ENCODE measurements at regions not wholly inside any gene's neighbourhood (a gene's known extent, or its start where the extent isn't known, plus 50 kb on each side); places are given as distances from the start of the nearest gene placed in this dataset.

- no peaks in the 10 kb centered on the region for H3K27me3 Mint-ChIP-seq
- no peak overlapping the region for H3K4me3 Mint-ChIP-seq
- no peaks in the 10 kb centered on the region for H3K9me3 Mint-ChIP-seq (ENCODE audit: low read depth)
- no peak overlapping the region for H3K27ac Mint-ChIP-seq
- no peaks in the 10 kb centered on the region for H3K36me3 Mint-ChIP-seq
- no peaks in the 10 kb centered on the region for H3K4me1 Mint-ChIP-seq (ENCODE audit: low read depth)
Observed at GRCh38 chr2:146623771-146624170, 1221.1 kb upstream of the ACVR2A start.

- no peaks in the 10 kb centered on the region for H3K9me3 Mint-ChIP-seq (ENCODE audit: low read depth)
- H3K36me3 Mint-ChIP-seq: no peaks in the 10 kb centered on the region
- H3K4me3 Mint-ChIP-seq: no peak overlapping the region
- no peak overlapping the region for H3K27ac Mint-ChIP-seq
- H3K27me3 Mint-ChIP-seq: no peaks in the 10 kb centered on the region
- no peaks in the 10 kb centered on the region for H3K4me1 Mint-ChIP-seq (ENCODE audit: low read depth)
Observed at GRCh38 chr2:146621656-146622055, 1223.2 kb upstream of the ACVR2A start.

- Mint-ChIP-seq H3K9me3 (ENCODE audit: low read depth) (peaks cover 11% of the 10 kb centered on the region), H3K4me3 (no peak overlapping the region), H3K27me3 (no peaks in the 10 kb centered on the region), H3K27ac (no peak overlapping the region), H3K4me1 (ENCODE audit: low read depth) (no peaks in the 10 kb centered on the region), H3K36me3 (no peaks in the 10 kb centered on the region)
Observed at GRCh38 chr2:146615778-146616177, 1229.1 kb upstream of the ACVR2A start.

- H3K4me3 Mint-ChIP-seq: no peak overlapping the region
- no peaks in the 10 kb centered on the region for H3K36me3 Mint-ChIP-seq
- no peaks in the 10 kb centered on the region for H3K27me3 Mint-ChIP-seq
- no peak overlapping the region for H3K27ac Mint-ChIP-seq
- H3K9me3 Mint-ChIP-seq (ENCODE audit: low read depth): peaks cover 5% of the 10 kb centered on the region
- H3K4me1 Mint-ChIP-seq (ENCODE audit: low read depth): no peaks in the 10 kb centered on the region
Observed at GRCh38 chr2:146608490-146608889, 1236.3 kb upstream of the ACVR2A start.

GRCh38 chr2:146604521-146604920, 1240.3 kb upstream of the ACVR2A start:
- H3K27ac Mint-ChIP-seq: no peak overlapping the region
- H3K4me3 Mint-ChIP-seq: no peak overlapping the region
- H3K36me3 Mint-ChIP-seq: no peaks in the 10 kb centered on the region
- H3K9me3 Mint-ChIP-seq (ENCODE audit: low read depth): peaks cover 4% of the 10 kb centered on the region
- no peaks in the 10 kb centered on the region for H3K27me3 Mint-ChIP-seq
- H3K4me1 Mint-ChIP-seq (ENCODE audit: low read depth): no peaks in the 10 kb centered on the region

- no peak overlapping the region for H3K27ac Mint-ChIP-seq
- peaks cover 4% of the 10 kb centered on the region for H3K9me3 Mint-ChIP-seq (ENCODE audit: low read depth)
- H3K27me3 Mint-ChIP-seq: no peaks in the 10 kb centered on the region
- no peaks in the 10 kb centered on the region for H3K36me3 Mint-ChIP-seq
- no peaks in the 10 kb centered on the region for H3K4me1 Mint-ChIP-seq (ENCODE audit: low read depth)
- no peak overlapping the region for H3K4me3 Mint-ChIP-seq
Observed at GRCh38 chr2:146602856-146603255, 1242.0 kb upstream of the ACVR2A start.

GRCh38 chr2:146602383-146602782, 1242.4 kb upstream of the ACVR2A start:
- H3K4me1 Mint-ChIP-seq (ENCODE audit: low read depth): no peaks in the 10 kb centered on the region
- H3K36me3 Mint-ChIP-seq: no peaks in the 10 kb centered on the region
- H3K4me3 Mint-ChIP-seq: no peak overlapping the region
- H3K27ac Mint-ChIP-seq: no peak overlapping the region
- no peaks in the 10 kb centered on the region for H3K27me3 Mint-ChIP-seq
- peaks cover 4% of the 10 kb centered on the region for H3K9me3 Mint-ChIP-seq (ENCODE audit: low read depth)

GRCh38 chr2:146598791-146599190, 1246.0 kb upstream of the ACVR2A start:
- Mint-ChIP-seq H3K4me1 (ENCODE audit: low read depth) (no peaks in the 10 kb centered on the region), H3K36me3 (no peaks in the 10 kb centered on the region), H3K27ac (no peak overlapping the region), H3K9me3 (ENCODE audit: low read depth) (peaks cover 4% of the 10 kb centered on the region), H3K4me3 (no peak overlapping the region), H3K27me3 (no peaks in the 10 kb centered on the region)

GRCh38 chr2:146597291-146597690, 1247.5 kb upstream of the ACVR2A start:
- H3K4me1 Mint-ChIP-seq (ENCODE audit: low read depth): no peaks in the 10 kb centered on the region

GRCh38 chr2:146591908-146592307, 1252.9 kb upstream of the ACVR2A start:
- no peaks in the 10 kb centered on the region for H3K9me3 Mint-ChIP-seq (ENCODE audit: low read depth)
- H3K36me3 Mint-ChIP-seq: no peaks in the 10 kb centered on the region
- H3K27me3 Mint-ChIP-seq: no peaks in the 10 kb centered on the region
- no peak overlapping the region for H3K4me3 Mint-ChIP-seq
- H3K27ac Mint-ChIP-seq: no peak overlapping the region
- no peaks in the 10 kb centered on the region for H3K4me1 Mint-ChIP-seq (ENCODE audit: low read depth)

More at GRCh38 chr2:146597291-146597690, 1247.5 kb upstream of the ACVR2A start:
- Mint-ChIP-seq H3K27me3 (no peaks in the 10 kb centered on the region), H3K4me3 (no peak overlapping the region), H3K36me3 (no peaks in the 10 kb centered on the region), H3K27ac (no peak overlapping the region), H3K9me3 (ENCODE audit: low read depth) (no peaks in the 10 kb centered on the region)

GRCh38 chr2:146587291-146587713, 1257.5 kb upstream of the ACVR2A start:
- no peaks in the 10 kb centered on the region for H3K4me1 Mint-ChIP-seq (ENCODE audit: low read depth)
- no peak overlapping the region for H3K4me3 Mint-ChIP-seq
- no peaks in the 10 kb centered on the region for H3K27me3 Mint-ChIP-seq
- H3K9me3 Mint-ChIP-seq (ENCODE audit: low read depth): no peaks in the 10 kb centered on the region
- no peak overlapping the region for H3K27ac Mint-ChIP-seq
- no peaks in the 10 kb centered on the region for H3K36me3 Mint-ChIP-seq

- H3K4me1 Mint-ChIP-seq (ENCODE audit: low read depth): no peaks in the 10 kb centered on the region
- H3K27me3 Mint-ChIP-seq: no peaks in the 10 kb centered on the region
- no peak overlapping the region for H3K4me3 Mint-ChIP-seq
- H3K36me3 Mint-ChIP-seq: no peaks in the 10 kb centered on the region
- H3K27ac Mint-ChIP-seq: no peak overlapping the region
- H3K9me3 Mint-ChIP-seq (ENCODE audit: low read depth): no peaks in the 10 kb centered on the region
Observed at GRCh38 chr2:146584316-146584715, 1260.5 kb upstream of the ACVR2A start.

- no peaks in the 10 kb centered on the region for H3K27me3 Mint-ChIP-seq
- no peak overlapping the region for H3K4me3 Mint-ChIP-seq
- no peak overlapping the region for H3K27ac Mint-ChIP-seq
- no peaks in the 10 kb centered on the region for H3K36me3 Mint-ChIP-seq
- no peaks in the 10 kb centered on the region for H3K9me3 Mint-ChIP-seq (ENCODE audit: low read depth)
- no peaks in the 10 kb centered on the region for H3K4me1 Mint-ChIP-seq (ENCODE audit: low read depth)
Observed at GRCh38 chr2:146579147-146579930, 1265.5 kb upstream of the ACVR2A start.

GRCh38 chr2:146576339-146577111, 1268.3 kb upstream of the ACVR2A start:
- Mint-ChIP-seq H3K36me3 (no peaks in the 10 kb centered on the region), H3K27me3 (no peaks in the 10 kb centered on the region), H3K27ac (no peak overlapping the region), H3K4me1 (ENCODE audit: low read depth) (no peaks in the 10 kb centered on the region), H3K4me3 (no peak overlapping the region), H3K9me3 (ENCODE audit: low read depth) (no peaks in the 10 kb centered on the region)

- H3K27me3 Mint-ChIP-seq: no peaks in the 10 kb centered on the region
- H3K4me3 Mint-ChIP-seq: no peak overlapping the region
- no peaks in the 10 kb centered on the region for H3K4me1 Mint-ChIP-seq (ENCODE audit: low read depth)
- H3K36me3 Mint-ChIP-seq: no peaks in the 10 kb centered on the region
- no peak overlapping the region for H3K27ac Mint-ChIP-seq
- H3K9me3 Mint-ChIP-seq (ENCODE audit: low read depth): peaks cover 5% of the 10 kb centered on the region
Observed at GRCh38 chr2:146572598-146572997, 1272.2 kb upstream of the ACVR2A start.

Data from activated naive CD8-positive, alpha-beta T cell (primary cell).